Type B pancreatic cell (in vitro differentiated cells): ENCODE measurements at regions not wholly inside any gene's neighbourhood (a gene's known extent, or its start where the extent isn't known, plus 50 kb on each side); places are given as distances from the start of the nearest gene placed in this dataset.
A peak's percentile ranks its signal among the peaks of the same experiment; 100 is the strongest.

Experiments used
- DNase-seq: peaks from one replicate; pipeline ENCODE4 v3.0.0; 2021; ENCODE audit warnings: mixed read lengths; ENCODE audit not compliant: unreplicated experiment; ENCODE audit errors: extremely low spot score
- H3K27ac Mint-ChIP-seq: 2 replicates; pipeline ENCODE4 v1.8.0; 2021; ENCODE audit warnings: mild to moderate bottlenecking, mixed read lengths
- H3K27me3 Mint-ChIP-seq: 2 replicates; pipeline ENCODE4 v1.8.0; 2021; ENCODE audit warnings: mixed read lengths
- H3K36me3 Mint-ChIP-seq: 2 replicates; pipeline ENCODE4 v1.8.0; 2021; ENCODE audit warnings: mixed read lengths
- H3K4me1 Mint-ChIP-seq: one replicate; pipeline ENCODE4 v1.8.0; 2021; ENCODE audit warnings: mixed read lengths; ENCODE audit not compliant: unreplicated experiment
- H3K4me3 Mint-ChIP-seq: 2 replicates; pipeline ENCODE4 v1.8.0; 2021; ENCODE audit warnings: mild to moderate bottlenecking, mixed read lengths
- H3K9me3 Mint-ChIP-seq: 2 replicates; pipeline ENCODE4 v1.8.0; 2021; ENCODE audit warnings: mixed read lengths
- CTCF ChIP-seq: fragments of 200-600 bp; sonication (generic); conservative IDR thresholded peaks from 2 replicates; pipeline ENCODE4 v1.5.0; 2021; ENCODE audit warnings: antibody characterized with exemption, mild to moderate bottlenecking

GRCh38 chr20:22513574-22513973 lies 70.8 kb downstream of the FOXA2 start:
- H3K4me3 Mint-ChIP-seq: no peak overlapping the region
- H3K9me3 Mint-ChIP-seq: no peaks in the 10 kb centered on the region
- no peaks in the 10 kb centered on the region for H3K36me3 Mint-ChIP-seq
- peaks cover 16% of the 10 kb centered on the region for H3K4me1 Mint-ChIP-seq
- H3K27ac Mint-ChIP-seq: no peak overlapping the region
- TF ChIP-seq CTCF: no peak
- DNase-seq: no peak
- H3K27me3 Mint-ChIP-seq: peaks cover 16% of the 10 kb centered on the region

- peaks cover 16% of the 10 kb centered on the region for H3K4me1 Mint-ChIP-seq
- H3K9me3 Mint-ChIP-seq: no peaks in the 10 kb centered on the region
- H3K27me3 Mint-ChIP-seq: peaks cover 14% of the 10 kb centered on the region
- H3K4me3 Mint-ChIP-seq: no peak overlapping the region
- H3K27ac Mint-ChIP-seq: peak overlapping the region; percentile 51
- H3K36me3 Mint-ChIP-seq: no peaks in the 10 kb centered on the region
- TF ChIP-seq CTCF: no peak
- DNase-seq: no peak
Observed at GRCh38 chr20:22512911-22513489, 71.4 kb downstream of the FOXA2 start.

- H3K27me3 Mint-ChIP-seq: peaks cover 19% of the 10 kb centered on the region
- no peak for DNase-seq
- no peak for TF ChIP-seq CTCF
- no peaks in the 10 kb centered on the region for H3K9me3 Mint-ChIP-seq
- H3K4me3 Mint-ChIP-seq: peak overlapping the region; percentile 22
- peaks cover 16% of the 10 kb centered on the region for H3K4me1 Mint-ChIP-seq
- no peaks in the 10 kb centered on the region for H3K36me3 Mint-ChIP-seq
- peak overlapping the region; percentile 51 for H3K27ac Mint-ChIP-seq
Observed at GRCh38 chr20:22511943-22512910, 72.1 kb downstream of the FOXA2 start.

- Mint-ChIP-seq H3K27ac (no peak overlapping the region), H3K27me3 (peaks cover 19% of the 10 kb centered on the region), H3K4me3 (no peak overlapping the region), H3K4me1 (peaks cover 16% of the 10 kb centered on the region), H3K9me3 (no peaks in the 10 kb centered on the region), H3K36me3 (no peaks in the 10 kb centered on the region)
- no peak for DNase-seq
- TF ChIP-seq CTCF: no peak
Observed at GRCh38 chr20:22509843-22510147, 74.6 kb downstream of the FOXA2 start.

GRCh38 chr20:22509090-22509842 lies 75.1 kb downstream of the FOXA2 start:
- peaks cover 19% of the 10 kb centered on the region for H3K27me3 Mint-ChIP-seq
- peaks cover 16% of the 10 kb centered on the region for H3K4me1 Mint-ChIP-seq
- H3K27ac Mint-ChIP-seq: no peak overlapping the region
- no peak for TF ChIP-seq CTCF
- no peaks in the 10 kb centered on the region for H3K36me3 Mint-ChIP-seq
- H3K4me3 Mint-ChIP-seq: no peak overlapping the region
- DNase-seq: no peak
- H3K9me3 Mint-ChIP-seq: no peaks in the 10 kb centered on the region
